HG03469 (cell line): ENCODE measurements at regions not wholly inside any gene's neighbourhood (a gene's known extent, or its start where the extent isn't known, plus 50 kb on each side); places are given as distances from the start of the nearest gene placed in this dataset.

Experiments
- ATAC-seq: cut with Tn5 transposase; IDR thresholded peaks from one replicate; pipeline ENCODE4 v1.9.1; 2021; ENCODE audit warnings: mild to moderate bottlenecking, moderate library complexity, moderate number of reproducible peaks; ENCODE audit not compliant: unreplicated experiment

GRCh38 chr11:116421529-116422185 lies 351.1 kb downstream of the BUD13 start:
- ATAC-seq, result no peak

- no peak for ATAC-seq
Observed at GRCh38 chr11:116420770-116421528, 351.8 kb downstream of the BUD13 start.

GRCh38 chr11:116420030-116420429 lies 352.8 kb downstream of the BUD13 start:
- ATAC-seq, result no peak

GRCh38 chr11:116418388-116419041 lies 354.3 kb downstream of the BUD13 start:
- ATAC-seq, result no peak

GRCh38 chr11:116416852-116417251 lies 355.9 kb downstream of the BUD13 start:
- ATAC-seq, result no peak

GRCh38 chr11:116415095-116415494 lies 357.7 kb downstream of the BUD13 start:
- no peak for ATAC-seq

- ATAC-seq, result no peak
Observed at GRCh38 chr11:116414357-116414880, 358.4 kb downstream of the BUD13 start.

- ATAC-seq, result no peak
Observed at GRCh38 chr11:116413301-116414242, 359.2 kb downstream of the BUD13 start.

- ATAC-seq, result no peak
Observed at GRCh38 chr11:116412118-116412889, 360.5 kb downstream of the BUD13 start.

- no peak for ATAC-seq
Observed at GRCh38 chr11:116409238-116409637, 363.5 kb downstream of the BUD13 start.

GRCh38 chr11:116406042-116406441 lies 366.7 kb downstream of the BUD13 start:
- no peak for ATAC-seq

- no peak for ATAC-seq
Observed at GRCh38 chr11:116404462-116404798, 368.4 kb downstream of the BUD13 start.

GRCh38 chr11:116403794-116404461 lies 368.9 kb downstream of the BUD13 start:
- ATAC-seq, result no peak

- no peak for ATAC-seq
Observed at GRCh38 chr11:116400081-116400480, 372.7 kb downstream of the BUD13 start.

- no peak for ATAC-seq
Observed at GRCh38 chr11:116397602-116398084, 375.1 kb downstream of the BUD13 start.

- no peak for ATAC-seq
Observed at GRCh38 chr11:116396331-116396730, 376.5 kb downstream of the BUD13 start.

- no peak for ATAC-seq
Observed at GRCh38 chr11:116394022-116394421, 378.8 kb downstream of the BUD13 start.

- ATAC-seq, result no peak
Observed at GRCh38 chr11:116390963-116391362, 381.8 kb downstream of the BUD13 start.

- ATAC-seq, result no peak
Observed at GRCh38 chr11:116388146-116388545, 384.6 kb downstream of the BUD13 start.
